ENCODE measurements at regions not wholly inside any gene's neighbourhood (a gene's known extent, or its start where the extent isn't known, plus 50 kb on each side); places are given as distances from the start of the nearest gene placed in this dataset.

GRCh38 chr15:101559952-101560351 is 70.4 kb upstream of the PCSK6 start:
- Histone ChIP-seq H3K9me3 (ENCODE audit: low read length) (no peaks in the 10 kb centered on the region), H4K20me1 (ENCODE audit: insufficient read depth, low read length) (no peaks in the 10 kb centered on the region), H2AFZ (ENCODE audit: low read length) (no peak overlapping the region), H3K27ac (ENCODE audit: low read depth, low read length, poor library complexity, severe bottlenecking) (no peak overlapping the region), H3K4me2 (ENCODE audit: low read length) (no peak overlapping the region), H3K4me1 (ENCODE audit: insufficient read depth, low read length, poor library complexity, severe bottlenecking) (no peaks in the 10 kb centered on the region), H3K36me3 (ENCODE audit: insufficient read depth, low read length) (no peaks in the 10 kb centered on the region), H3K79me2 (ENCODE audit: insufficient read depth, low read depth, low read length) (no peaks in the 10 kb centered on the region), H3K4me3 (ENCODE audit: low read depth, low read length, poor library complexity, severe bottlenecking) (no peak overlapping the region), H3K9me2 (ENCODE audit: insufficient read depth, low read length) (no peaks in the 10 kb centered on the region)
- TF ChIP-seq CTCF (conservative IDR thresholded peaks at IDR 0.05; ENCODE audit: low read length) = no peak
- no peak for TF ChIP-seq EZH2phosphoT487 (IDR thresholded peaks at IDR 0.05; ENCODE audit: borderline replicate concordance, low read depth, low read length)
- intact Hi-C loops (cut with micrococcal nuclease; ENCODE audit: unreplicated experiment) = no loop called here
- ChIA-PET POLR2A (interaction anchor here (0.7 kb wide), 1 partner anchor 11 kb away, joined by 3 read pairs; no protein-coding TSS in a partner anchor), CTCF (ENCODE audit: unreplicated experiment) (no interaction called here)
- DNase-seq (ENCODE audit: low spot score) = no peak
- no TSS peak for BruUV-seq (replicated peaks)

GRCh38 chr15:101558221-101558941 is 68.9 kb upstream of the PCSK6 start:
- no peak for DNase-seq (ENCODE audit: low spot score)
- Histone ChIP-seq H3K9me2 (ENCODE audit: insufficient read depth, low read length) (no peaks in the 10 kb centered on the region), H3K4me1 (ENCODE audit: insufficient read depth, low read length, poor library complexity, severe bottlenecking) (no peaks in the 10 kb centered on the region), H3K79me2 (ENCODE audit: insufficient read depth, low read depth, low read length) (no peaks in the 10 kb centered on the region), H2AFZ (ENCODE audit: low read length) (no peak overlapping the region), H3K9me3 (ENCODE audit: low read length) (no peaks in the 10 kb centered on the region), H3K4me3 (ENCODE audit: low read depth, low read length, poor library complexity, severe bottlenecking) (no peak overlapping the region), H4K20me1 (ENCODE audit: insufficient read depth, low read length) (no peaks in the 10 kb centered on the region), H3K36me3 (ENCODE audit: insufficient read depth, low read length) (no peaks in the 10 kb centered on the region), H3K27ac (ENCODE audit: low read depth, low read length, poor library complexity, severe bottlenecking) (no peak overlapping the region), H3K4me2 (ENCODE audit: low read length) (no peak overlapping the region)
- no TSS peak for BruUV-seq (replicated peaks)
- intact Hi-C loops (cut with micrococcal nuclease; ENCODE audit: unreplicated experiment) = no loop called here
- POLR2A ChIA-PET = no interaction called here
- CTCF ChIA-PET (ENCODE audit: unreplicated experiment) = no interaction called here
- TF ChIP-seq CTCF (conservative IDR thresholded peaks at IDR 0.05; ENCODE audit: low read length) = no peak
- no peak for TF ChIP-seq EZH2phosphoT487 (IDR thresholded peaks at IDR 0.05; ENCODE audit: borderline replicate concordance, low read depth, low read length)

- POLR2A ChIA-PET = no interaction called here
- H3K9me3 ChIP-seq (ENCODE audit: low read length) = no peaks in the 10 kb centered on the region
- H3K9me2 ChIP-seq (ENCODE audit: insufficient read depth, low read length) = no peaks in the 10 kb centered on the region
- no peaks in the 10 kb centered on the region for H4K20me1 ChIP-seq (ENCODE audit: insufficient read depth, low read length)
- BruUV-seq (replicated peaks) = no TSS peak
- no peak overlapping the region for H2AFZ ChIP-seq (ENCODE audit: low read length)
- H3K4me2 ChIP-seq (ENCODE audit: low read length) = no peak overlapping the region
- H3K79me2 ChIP-seq (ENCODE audit: insufficient read depth, low read depth, low read length) = no peaks in the 10 kb centered on the region
- H3K36me3 ChIP-seq (ENCODE audit: insufficient read depth, low read length) = no peaks in the 10 kb centered on the region
- no peak for TF ChIP-seq EZH2phosphoT487 (IDR thresholded peaks at IDR 0.05; ENCODE audit: borderline replicate concordance, low read depth, low read length)
- no peak for TF ChIP-seq CTCF (conservative IDR thresholded peaks at IDR 0.05; ENCODE audit: low read length)
- intact Hi-C loops (cut with micrococcal nuclease; ENCODE audit: unreplicated experiment) = no loop called here
- H3K27ac ChIP-seq (ENCODE audit: low read depth, low read length, poor library complexity, severe bottlenecking) = no peak overlapping the region
- no peaks in the 10 kb centered on the region for H3K4me1 ChIP-seq (ENCODE audit: insufficient read depth, low read length, poor library complexity, severe bottlenecking)
- CTCF ChIA-PET (ENCODE audit: unreplicated experiment) = no interaction called here
- H3K4me3 ChIP-seq (ENCODE audit: low read depth, low read length, poor library complexity, severe bottlenecking) = no peak overlapping the region
- no peak for DNase-seq (ENCODE audit: low spot score)
Measured at GRCh38 chr15:101556273-101556672, 66.8 kb upstream of the PCSK6 start.
